GM18909 (cell line): ENCODE measurements at regions not wholly inside any gene's neighbourhood (a gene's known extent, or its start where the extent isn't known, plus 50 kb on each side); places are given as distances from the start of the nearest gene placed in this dataset.
A peak's percentile ranks its signal among the peaks of the same experiment; 100 is the strongest.

Source experiments
- ATAC-seq: cut with Tn5 transposase; IDR thresholded peaks from one replicate; pipeline ENCODE4 v1.9.1; 2021; ENCODE audit warnings: mild to moderate bottlenecking; ENCODE audit not compliant: unreplicated experiment, poor library complexity

DNA sequence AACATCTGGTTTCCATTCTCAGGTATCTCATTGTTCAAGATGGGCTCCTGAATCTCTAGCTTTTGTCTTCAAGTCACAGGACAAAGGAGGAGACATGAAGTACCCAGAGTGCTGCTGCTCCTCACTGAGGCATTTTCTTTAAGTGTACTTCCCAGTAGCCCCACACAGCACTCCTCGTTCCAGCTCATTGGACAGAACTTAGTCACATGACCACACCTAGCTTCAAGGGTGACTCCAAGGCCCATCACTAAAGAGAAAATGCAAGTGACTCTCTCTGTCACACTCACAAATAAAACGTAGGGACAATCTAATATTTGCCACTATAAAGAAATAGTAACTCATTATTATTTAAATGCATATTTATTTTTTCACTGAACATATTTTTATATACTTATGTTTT lies 58.3 kb upstream of the NEUROD6 start:
- no peak for ATAC-seq

DNA sequence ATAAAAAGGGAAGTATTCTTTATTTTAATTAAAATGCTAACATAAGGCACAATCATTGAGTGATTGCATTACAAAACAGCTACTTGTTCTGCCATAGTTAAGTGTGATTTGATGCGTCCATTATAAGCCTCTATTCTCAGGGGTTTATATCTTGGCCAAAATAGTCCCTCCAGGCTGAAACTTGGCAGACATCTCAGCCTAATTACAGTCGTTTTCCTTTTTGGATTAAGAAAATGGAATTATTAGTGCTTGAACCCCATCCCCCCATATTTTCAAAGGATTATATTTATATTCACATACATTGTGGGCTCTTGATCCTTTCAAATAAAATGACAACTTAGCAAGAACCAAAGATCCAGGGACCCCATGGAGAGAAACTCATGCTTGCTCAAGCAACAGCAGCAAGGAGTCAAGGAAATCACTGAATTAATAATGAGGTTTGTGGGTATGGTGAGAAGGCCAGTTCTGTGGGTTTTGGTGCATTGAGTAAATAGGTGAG lies 66.7 kb upstream of the NEUROD6 start:
- ATAC-seq = no peak

DNA sequence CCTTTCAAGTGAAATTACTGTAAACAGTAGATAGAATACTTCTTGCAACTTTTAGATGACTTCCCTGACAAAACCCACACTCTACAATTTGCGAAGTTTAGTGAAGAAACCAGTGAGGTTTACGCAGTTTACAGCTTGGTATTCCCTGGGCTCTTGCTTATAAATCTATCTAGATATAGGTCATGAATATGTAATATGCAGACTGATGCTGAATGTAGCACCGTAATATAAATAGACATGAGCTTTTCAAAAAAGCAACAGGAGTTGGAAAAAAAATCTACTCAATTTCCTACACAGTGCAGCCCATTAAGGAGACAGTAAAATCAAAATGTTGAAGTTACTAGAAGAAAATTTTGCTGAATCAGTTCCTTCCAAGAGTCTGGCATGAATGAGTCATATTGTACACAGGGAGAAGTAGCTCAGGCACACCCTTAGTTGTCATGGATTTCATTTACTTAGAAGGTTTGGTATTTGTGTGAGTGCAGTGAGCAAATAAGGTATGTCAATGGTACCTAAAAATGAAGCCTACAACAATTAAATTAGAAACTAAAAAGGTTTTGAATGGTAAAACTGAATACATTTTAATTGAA lies 67.7 kb upstream of the NEUROD6 start:
- ATAC-seq = no peak

DNA sequence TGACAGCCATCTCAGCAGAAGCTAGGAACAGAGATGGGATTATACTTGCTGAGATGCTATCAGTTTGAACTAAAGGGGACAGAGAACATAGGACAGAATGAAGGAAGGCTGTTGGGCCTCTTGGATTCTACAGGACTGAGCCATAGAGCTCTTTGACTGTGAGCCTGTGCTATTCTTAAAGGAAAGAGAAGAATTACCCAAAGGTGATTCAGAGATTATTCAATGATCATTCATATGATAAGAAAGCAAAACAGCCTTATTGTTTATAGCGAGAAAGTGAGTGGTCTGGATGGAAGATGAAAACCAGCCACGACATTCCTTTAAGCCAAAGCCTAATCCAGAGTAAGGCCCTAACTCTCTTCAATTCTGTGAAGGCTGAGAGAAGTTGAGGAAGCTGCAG lies 69.7 kb upstream of the NEUROD6 start:
- ATAC-seq = no peak

DNA sequence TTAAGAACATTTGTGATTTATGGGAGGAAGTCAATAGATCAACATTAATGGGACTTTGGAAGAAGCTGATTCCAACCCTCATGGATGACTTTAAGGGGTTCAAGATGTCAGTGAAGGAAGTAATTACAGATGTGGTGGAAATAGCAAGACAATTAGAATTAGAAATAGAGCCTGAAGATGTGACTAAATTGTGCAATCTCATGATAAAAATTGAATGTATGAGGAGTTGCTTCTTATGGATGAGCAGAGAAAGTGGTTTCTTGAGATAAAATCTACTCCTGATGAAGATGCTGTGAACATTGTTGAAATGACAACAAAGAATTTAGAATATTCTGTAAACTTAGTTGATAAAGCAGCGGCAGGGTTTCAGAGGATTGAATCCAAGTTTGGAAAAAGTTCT lies 70.9 kb upstream of the NEUROD6 start:
- no peak for ATAC-seq

DNA sequence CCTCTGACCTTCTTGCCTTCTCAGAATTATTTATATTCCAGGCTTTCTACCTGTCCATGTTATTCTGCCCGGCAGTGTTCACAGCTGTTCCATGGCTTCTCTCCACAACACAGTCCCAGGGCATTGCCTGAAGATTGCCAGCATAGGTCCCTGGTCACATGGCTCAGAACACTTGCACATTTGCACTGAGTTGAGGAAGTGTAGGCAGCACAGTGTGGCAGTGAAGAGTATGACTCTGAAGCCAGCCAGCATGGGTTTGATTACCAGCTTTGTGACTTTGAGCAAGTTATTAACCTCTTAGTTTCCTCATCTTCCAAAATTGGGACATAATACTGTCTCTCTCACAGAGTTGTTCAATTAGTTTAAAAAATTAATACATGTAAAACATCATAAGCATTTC lies 73.2 kb upstream of the NEUROD6 start:
- ATAC-seq = no peak

DNA sequence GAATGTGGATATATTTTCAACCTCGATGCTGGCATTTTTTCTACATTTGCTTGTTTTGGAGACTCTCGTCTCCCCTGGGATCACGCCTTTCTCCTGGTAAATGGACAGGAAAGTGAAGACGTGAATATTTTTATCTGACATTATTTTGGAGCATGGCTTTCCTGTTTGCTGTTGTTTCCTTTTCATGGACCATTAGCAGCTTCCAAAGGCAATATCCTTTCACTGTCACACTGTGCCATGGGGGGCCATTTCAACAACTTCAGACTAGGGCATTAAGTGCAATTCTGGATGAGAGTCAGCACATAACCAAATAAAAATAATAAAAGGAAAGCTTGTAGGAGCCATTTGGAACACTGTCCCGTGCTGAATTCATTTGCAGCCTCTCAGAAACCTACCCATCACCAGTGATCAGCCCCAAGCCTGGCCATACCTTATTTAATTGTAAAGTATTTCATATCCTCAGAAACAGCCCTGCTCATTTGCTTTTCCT lies 75.9 kb upstream of the NEUROD6 start:
- ATAC-seq = no peak

DNA sequence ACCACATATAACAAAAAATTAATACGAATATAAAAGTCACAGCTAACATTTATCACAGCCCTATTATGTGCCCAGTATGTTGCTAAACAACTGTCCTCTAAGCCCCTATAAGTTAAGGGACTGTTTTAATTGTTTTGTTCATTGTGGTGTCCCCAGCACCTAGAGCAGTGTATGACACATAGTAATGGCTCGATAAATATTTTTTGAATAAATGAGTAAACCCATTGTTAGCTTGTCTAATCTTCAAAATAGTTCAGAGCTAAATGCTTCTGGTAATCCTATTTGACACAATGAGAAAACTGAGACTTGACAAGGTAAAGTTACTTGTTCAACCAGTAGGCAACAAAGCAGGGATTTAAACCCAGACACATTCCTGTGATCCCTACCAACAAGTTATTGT lies 78.4 kb upstream of the NEUROD6 start:
- ATAC-seq = no peak

DNA sequence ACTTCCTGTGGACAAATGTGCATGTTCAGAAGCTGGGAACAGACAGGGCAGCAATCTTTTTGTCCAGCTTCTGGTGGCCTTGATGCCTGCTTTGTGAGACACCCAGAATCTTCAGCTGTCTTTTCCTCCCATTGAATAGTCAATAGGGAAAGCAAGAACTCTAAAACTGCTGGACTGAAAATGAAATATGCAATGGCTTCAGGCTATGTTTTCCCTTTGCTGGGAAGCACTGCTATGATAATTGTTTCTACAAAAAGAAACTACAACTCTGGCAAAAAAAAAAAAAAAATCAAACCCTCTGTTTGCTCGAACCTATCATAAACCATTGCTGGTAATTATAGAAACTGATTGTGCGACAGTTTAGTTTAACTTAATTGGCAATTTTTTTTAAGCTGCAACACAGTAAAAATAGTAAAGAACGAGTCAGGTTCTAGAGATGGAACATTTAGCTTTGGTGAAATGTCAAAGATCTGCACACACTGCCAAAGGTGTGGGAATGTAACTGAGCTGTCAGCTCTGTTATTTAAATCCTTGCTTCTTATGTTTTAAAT lies 79.1 kb upstream of the NEUROD6 start:
- ATAC-seq = no peak

DNA sequence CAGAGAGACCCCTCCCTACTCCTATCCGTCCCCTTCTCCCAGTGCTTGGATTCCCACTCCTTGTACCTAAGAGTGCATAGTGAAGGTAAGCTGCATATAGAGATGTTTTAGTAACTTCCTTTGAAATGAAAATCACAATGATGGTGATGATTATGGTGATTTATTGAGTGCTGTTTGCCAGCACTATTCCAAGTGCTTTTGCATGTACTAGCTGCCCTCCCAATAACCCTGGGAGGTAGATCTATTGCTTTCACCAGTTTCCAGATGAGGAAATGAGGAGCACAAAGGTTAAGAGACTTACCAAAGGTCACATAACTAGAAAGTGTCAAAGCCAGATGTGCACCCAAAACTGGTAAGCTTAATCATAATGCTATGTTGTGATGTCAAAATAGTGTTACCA lies 80.4 kb upstream of the NEUROD6 start:
- ATAC-seq = no peak

DNA sequence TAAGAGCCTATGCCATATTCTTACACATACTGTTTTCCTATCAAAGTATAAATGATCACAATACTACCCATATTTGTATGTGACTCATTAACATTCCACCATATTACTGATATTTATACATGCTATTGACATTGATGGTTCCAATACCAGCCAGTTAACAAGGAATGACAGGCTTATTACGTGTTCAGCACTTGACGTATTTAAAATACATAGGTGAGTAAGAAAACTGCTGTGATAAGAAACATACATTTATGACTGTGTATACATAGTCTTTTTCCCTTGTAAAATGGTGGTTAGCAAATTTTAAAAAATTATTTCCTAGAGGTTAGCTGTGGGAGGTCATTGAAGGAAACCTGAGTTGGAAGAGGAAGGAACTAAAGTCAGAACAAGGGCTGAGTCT lies 81.1 kb upstream of the NEUROD6 start:
- no peak for ATAC-seq

DNA sequence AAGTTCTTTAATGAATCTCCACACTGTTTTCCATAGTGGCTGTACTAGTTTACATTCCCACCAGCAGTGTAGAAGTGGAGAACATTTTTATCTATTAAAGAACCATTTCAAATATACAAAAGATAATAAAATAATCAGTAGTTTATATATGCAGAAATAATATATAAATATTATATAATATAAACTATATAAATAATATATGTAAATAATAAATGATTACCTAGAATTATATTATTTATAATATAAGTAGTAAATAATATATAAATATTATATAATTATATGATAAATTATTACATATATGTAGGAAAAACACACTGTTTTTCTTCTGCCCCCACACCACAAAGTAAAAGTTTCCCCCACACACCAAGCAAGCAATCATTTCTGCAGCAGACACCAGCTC lies 83.5 kb upstream of the NEUROD6 start:
- ATAC-seq = no peak

DNA sequence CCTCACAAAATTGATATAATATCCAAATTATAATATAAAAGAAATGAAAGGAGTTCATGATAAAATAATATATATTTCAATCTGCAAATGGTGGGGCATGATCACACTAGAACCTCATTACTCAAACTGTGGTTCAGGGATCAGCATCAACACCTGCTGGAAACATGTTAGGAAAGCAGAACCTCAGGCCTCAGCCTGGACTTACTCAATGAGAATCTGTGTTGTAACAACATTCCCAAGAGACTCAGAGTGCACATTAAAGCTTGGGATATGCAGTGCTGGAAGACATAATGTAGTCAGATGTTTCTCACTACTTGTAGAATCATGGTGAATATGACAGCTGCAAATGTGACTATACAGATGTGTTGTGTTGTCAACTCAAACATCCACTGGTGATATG lies 81.7 kb upstream of the ITPRID1 start:
- no peak for ATAC-seq

DNA sequence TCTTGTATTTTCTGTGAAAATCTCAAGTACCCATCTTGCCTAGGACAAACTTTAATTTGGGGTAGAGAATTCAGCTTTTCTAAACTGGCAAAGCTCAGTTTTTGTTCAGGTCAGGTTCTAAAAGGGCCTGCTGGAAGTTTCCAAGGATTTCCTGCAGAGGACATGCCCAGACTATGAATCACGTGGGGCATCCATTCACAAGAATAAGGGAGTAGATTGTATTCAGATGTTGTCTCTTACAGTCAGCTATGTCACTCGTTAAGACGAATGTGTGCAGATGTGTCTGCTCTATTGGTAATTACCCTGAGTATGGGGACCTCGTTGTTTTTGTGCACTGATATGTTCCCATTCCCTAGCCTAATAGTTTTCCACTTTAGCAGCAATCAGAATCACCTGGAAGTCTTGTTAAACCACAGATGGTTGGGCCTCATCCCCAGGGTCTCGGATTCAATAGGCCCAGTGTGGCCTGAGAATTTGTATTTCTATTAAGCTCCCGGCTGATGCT lies 81.0 kb upstream of the ITPRID1 start:
- ATAC-seq = no peak

DNA sequence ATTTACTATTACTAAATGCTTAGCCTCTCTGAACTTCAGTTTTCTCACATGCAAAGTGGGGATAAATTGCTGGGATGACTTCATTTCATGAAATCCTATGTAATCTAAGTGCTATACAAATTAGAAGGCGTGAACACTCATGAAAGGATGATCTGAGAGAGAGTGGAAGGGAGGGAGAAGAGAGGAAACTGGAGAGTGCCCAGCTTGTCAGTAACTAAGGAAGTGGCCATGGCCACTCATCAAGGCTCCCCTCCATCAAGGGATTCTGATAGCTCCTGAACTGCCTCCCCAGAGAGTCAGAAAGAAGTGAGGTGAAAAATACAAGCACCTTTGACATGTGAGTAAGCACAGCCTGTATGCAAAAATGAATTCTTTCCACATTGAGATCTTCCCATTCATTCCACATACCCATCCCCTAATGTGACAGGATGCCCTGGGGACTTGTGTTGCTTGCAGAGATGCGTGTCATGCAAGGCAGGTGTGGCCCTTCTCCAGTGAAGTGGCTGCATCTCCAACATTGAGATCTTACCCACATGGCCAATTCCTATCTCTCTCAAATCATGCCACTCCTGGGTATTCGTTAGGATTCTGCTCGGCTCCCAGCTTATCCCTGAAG lies 76.5 kb upstream of the ITPRID1 start:
- ATAC-seq = no peak

DNA sequence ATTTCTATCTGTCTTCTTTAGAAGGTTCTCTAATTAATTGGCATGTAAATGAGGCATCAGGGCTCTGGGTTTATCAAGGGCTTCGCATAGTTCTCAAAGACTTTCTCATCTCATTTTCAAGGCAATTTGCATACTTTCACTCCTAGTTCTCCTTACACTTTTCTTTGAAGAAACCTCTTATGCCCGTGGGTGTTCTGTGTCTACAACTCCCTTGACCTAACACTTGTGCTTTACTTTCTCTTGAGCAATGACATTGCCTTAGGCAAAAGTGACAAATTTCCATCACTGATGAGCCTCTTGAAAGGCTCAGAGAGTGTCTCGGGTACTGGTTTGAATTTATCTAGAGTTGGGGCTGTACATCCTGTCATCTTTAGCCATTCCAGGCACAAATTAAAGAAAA lies 74.7 kb upstream of the ITPRID1 start:
- no peak for ATAC-seq

DNA sequence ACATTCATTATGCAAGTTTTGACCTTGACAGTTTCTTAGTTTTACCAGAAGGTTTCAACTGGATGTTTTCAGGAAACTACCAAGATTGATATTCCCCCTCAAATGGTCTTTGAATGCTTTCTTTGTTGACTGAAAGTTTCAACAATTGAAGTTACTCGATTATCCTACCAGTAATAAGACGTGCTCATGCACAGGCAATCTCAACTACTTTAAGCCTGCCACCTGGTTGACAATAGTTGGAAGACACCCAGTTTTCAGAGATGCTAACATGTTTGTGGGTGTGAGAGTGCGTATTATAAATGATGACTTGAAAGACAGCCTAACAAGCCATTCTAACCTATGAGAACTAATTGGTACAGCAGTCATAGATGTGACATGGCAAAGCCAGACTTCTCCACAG lies 73.4 kb upstream of the ITPRID1 start:
- ATAC-seq = no peak

DNA sequence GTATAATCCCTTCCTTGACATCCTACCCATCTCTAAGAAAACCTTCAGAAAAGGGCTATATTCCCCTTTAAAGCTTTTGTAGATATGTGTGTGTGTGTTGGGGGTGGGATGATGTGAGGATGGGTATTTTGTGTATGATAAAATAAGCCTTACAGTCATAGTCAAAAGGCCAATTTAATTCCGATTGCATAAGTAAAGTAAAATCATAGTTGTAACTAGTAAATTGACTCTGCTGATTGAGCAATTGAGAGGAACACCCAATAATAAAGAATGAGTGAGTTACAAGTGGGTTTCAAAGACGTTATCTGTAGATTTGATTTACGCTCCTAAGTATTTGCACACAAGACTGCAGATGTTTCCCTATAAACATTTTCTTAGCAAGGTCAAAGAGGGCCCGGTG lies 71.3 kb upstream of the ITPRID1 start:
- no peak for ATAC-seq

DNA sequence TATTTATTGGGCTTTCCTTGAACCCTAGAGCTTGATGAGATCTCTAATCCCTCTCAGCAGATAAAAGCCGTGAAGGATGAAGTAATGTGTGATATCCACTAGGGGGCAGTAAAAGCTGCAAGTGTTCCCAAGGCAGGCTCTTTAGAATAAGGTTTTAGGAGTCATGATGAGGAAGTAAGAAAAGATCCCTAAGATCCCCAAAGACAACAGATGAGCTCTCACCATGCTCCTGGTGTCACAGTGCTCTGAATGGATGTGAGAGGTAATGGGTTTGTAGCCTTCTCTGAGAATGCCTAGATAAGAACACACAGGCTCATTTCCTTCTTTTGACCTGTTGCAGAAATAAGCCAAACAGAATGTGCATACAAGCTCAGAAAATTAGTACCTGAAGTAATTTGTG lies 70.4 kb upstream of the ITPRID1 start:
- peak; percentile 81 for ATAC-seq

DNA sequence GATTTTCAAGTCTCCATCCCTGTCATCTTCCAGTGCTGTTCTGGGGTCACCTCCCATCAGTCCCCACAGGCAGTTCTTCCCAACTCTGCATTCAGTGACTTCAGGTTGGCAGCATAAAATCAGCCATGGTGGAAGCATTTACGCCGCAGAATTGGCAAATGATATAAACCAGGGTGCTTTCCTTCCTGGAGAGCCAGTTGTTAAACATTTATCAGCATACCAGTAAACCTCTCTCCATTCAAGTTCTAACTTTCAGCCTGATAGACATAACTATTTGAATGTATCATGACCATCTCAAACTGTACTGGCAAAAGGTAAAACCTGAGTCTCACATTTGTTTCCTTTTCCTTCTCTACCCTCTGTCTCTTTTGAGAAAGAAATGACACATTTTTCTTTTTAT lies 69.7 kb upstream of the ITPRID1 start:
- ATAC-seq = no peak

DNA sequence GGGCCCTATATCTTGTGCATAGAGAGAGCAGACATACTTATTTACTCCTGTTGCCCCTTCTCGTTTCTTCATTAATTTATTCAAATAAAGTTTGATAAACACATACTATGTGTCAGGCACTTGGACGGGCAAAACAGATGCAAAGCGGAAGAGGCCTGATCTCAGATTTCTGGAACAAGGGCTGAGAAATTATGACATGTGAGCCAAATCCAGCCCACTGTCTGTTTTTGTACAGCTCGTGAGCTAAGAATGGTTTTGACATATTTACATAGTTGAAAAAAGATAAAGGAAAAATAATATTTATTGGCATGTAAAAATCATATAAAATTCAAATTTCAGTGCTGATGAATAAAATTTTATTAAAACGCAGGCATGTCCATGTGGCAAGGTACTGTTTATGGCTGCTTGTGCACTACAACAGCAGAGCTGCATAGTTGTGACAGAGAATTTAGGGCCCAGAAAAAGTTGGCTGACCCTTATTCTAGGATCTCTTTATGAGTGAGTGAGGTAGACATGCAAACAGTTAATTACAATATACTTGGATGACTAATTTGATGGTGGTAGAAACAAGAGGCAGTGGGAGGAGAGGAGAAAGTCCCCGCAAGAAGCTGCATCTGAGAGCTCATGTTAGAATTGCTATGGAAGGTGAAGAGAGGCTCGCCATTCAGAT lies 68.1 kb upstream of the ITPRID1 start:
- no peak for ATAC-seq
